Esophagus squamous epithelium (tissue), 4 donors: ENCODE measurements at regions not wholly inside any gene's neighbourhood (a gene's known extent, or its start where the extent isn't known, plus 50 kb on each side); places are given as distances from the start of the nearest gene placed in this dataset.

Source experiments
- CTCF ChIP-seq, 6 experiments: fragments of 450-650 bp in 4 of 6; fragments of 200-600 bp in 2 of 6; sonication (generic) in 2 of 6; IDR thresholded peaks; one replicate each; pipeline ENCODE4 v1.5.1; 2016 to 2019; ENCODE audit warnings: antibody characterized with exemption in 6 of 6, mild to moderate bottlenecking in 4 of 6, moderate library complexity in 4 of 6
- POLR2A ChIP-seq, 4 donors: fragments of 450-650 bp; IDR thresholded peaks; one replicate each; pipeline ENCODE4 v1.6.1; 2017; ENCODE audit warnings: antibody characterized with exemption in 4 of 4, mild to moderate bottlenecking in 4 of 4, moderate library complexity in 3 of 4

- TF ChIP-seq CTCF (IDR thresholded peaks at IDR 0.05) (no peak), POLR2A (IDR thresholded peaks at IDR 0.05) (no peak)
Measured at GRCh38 chr4:30538794-30539193, 181.4 kb upstream of the PCDH7 start.
